HG02610 (cell line): ENCODE measurements at regions not wholly inside any gene's neighbourhood (a gene's known extent, or its start where the extent isn't known, plus 50 kb on each side); places are given as distances from the start of the nearest gene placed in this dataset.
"Not testable (repeated sequence)": the region's sequence is repeated elsewhere in the genome, so short reads cannot be mapped to it uniquely, and the experiment has no call there.

Experiments used
- ATAC-seq: cut with Tn5 transposase; IDR thresholded peaks from one replicate; pipeline ENCODE4 v1.9.1; 2021; ENCODE audit warnings: mild to moderate bottlenecking, moderate library complexity; ENCODE audit not compliant: unreplicated experiment

DNA sequence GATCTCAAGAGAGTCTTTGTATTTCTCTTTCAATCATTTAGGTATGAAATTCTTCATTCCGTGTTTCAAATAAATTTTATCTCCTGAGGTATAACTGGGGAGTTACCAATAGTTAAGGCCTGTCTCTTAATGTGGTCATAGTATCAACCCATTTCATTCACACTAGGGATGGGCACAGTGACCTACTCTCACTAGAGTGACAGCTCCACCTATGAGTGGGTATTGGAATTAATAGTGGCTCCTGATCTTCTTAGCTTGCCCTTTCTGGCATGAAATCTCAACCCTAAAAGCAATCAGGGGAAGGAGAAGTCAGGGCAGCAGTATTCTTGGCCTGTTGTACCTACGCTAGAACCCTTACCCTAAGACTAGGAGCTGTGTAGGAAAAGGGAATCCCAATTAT, 507.7 kb downstream of the FAM181B start:
- ATAC-seq: no peak

DNA sequence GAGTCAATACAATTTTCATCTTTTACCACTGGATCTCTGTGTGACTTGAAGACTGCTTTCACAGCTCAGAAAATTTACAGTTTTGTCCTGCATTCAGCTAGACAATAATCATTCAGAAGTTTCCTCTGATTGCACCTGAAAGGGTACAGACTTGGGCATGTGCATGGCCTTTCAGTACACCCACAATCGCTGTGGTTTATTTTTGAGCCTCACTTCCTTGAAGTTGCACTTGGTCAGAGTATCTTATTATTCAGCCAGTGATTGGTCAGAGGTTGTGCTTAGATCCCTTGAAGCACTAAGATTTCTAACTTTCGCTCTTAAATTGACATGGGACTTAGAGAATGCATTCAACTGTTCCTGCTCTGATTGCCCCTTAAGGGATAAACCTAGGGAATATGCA, 508.2 kb downstream of the FAM181B start:
- no peak for ATAC-seq

DNA sequence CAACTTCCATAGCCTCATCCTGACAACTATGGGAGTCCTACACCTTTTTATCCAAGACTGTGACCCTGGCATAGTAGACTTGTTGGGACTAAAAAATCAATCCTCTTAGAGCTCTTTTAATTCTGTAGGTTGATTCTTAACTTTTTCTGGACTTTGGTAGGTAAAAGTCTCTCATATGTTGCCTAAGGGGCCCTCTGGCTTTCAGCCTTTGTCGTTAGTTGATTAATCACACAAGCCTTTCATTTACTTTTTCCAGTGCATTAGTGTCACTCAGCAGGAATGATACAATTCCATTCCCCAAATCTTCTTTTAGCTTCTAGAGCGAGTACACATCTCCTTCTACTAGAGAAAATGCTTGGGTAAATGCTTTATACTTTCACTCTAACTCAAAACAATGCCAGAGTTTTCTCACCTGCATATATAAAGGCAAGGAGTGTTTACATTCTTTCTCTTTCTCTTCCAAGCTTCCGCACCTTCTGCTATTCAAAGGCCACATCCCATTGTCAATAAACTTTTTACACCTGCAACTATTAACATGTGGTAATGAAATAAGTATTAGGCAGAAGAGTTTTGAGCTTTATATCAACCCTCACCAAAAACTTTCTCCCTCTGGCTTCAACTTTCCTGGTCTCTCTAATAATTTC, 516.6 kb downstream of the FAM181B start:
- ATAC-seq: no peak

DNA sequence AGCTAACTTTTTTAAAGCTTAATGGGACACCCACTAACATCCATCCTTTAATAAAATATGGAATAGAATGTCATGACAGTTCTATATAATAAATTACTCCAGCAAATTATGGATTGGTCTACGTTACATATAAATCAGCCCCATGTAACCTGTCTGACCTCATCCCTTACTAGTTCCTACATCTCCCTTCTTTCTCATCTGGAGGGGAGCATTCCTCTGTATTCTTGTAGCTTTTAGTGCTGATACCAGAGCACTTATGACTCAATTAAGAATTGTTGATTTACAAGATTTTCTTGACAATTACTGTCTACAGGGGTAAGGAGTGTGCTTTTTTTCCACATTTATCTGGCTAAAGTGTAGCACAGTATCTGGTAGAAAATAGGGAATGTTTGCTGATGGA, 523.7 kb downstream of the FAM181B start:
- ATAC-seq: no peak

DNA sequence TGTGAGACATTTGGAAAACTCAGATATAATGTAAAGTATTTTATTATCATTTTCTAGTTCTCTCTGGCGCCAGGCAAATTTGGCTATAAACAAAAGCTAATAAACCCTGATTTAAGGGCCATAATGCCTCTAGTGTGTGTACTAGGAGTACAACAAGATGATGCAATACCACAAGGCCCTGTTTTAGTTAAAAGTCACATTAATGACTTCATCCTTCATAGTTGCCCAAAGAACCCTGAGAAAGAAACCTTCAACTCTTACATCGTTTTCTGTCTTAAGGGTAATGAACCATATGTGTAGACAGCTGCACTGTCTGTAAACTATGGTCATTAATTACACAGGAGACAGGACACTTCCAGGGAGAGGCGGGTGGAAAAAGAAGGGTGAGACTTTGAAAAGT, 538.4 kb downstream of the FAM181B start:
- ATAC-seq: no peak

DNA sequence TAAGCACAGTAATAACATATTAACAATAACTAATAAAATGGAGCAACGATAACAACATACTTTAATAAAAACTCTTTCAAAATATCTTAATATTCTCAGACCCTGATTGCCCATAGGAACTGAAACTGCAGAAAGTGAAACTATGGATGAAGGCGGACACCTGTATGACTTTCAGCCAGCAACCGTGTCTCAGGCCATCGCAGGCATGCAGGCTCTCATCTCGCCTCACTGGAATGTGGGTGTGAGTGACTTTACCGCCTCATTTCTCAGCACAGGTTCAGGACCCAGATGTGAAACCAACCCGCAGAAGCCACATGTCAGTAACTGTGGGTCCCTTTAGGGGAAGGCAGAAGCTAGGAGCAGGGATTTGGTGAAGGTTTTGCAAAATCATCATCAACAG, 539.1 kb downstream of the FAM181B start:
- ATAC-seq: no peak

DNA sequence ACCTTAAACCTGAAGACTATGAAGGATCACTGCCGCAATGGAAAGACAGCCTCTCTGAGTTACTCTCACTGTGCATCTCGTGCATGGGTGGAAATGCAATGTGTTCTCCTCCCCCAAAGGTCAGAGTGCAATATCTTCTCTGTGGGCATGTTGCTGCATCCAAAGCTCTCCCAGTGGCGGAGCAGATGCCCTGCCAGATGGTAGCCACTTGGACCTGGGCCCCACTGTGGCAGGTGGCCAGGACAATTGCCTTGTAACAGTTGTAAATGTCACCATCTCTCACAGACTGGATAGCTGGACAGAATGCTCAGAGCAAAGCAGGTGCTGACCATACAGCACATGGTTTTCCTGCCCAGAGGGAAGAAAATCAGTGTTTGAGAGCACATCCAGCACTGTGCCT, 542.0 kb downstream of the FAM181B start:
- no peak for ATAC-seq

DNA sequence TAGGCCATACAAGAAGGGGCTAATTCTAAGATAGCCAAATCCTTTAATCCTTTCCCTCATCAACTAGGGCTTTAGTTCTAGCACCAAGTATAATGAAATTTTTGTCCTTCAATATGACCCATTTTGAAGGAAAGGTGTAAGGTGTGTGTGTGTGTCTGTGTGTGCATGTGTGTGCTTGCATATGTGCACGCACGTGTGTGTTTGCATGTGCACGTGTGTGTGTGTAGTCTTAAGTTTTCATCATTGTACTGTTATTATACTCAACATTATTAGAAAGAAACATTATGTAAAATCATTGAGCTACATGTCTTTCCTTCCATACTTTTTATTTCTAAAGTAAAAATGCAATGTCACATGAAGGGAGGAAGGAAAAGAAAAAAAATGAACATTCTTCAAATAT, 547.7 kb downstream of the FAM181B start:
- no peak for ATAC-seq

DNA sequence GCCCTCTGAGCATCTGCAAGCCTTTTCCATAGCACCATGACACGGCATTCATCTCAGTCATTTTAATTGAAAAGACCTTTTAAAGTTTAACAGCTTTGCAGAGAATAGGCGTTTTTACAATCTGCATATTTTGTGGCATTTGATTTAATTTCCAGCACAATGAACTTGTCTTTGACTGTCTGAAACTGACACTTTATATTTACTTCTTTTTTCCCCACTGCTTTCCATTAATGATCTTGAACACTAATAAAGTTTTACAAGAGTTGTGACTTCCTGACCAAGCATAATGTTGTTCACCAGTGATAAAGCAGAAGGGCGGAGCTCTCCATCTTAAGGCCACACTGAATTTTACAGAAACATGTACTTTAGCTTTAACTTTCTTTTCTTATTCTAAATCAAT, 548.7 kb downstream of the FAM181B start:
- ATAC-seq: no peak

DNA sequence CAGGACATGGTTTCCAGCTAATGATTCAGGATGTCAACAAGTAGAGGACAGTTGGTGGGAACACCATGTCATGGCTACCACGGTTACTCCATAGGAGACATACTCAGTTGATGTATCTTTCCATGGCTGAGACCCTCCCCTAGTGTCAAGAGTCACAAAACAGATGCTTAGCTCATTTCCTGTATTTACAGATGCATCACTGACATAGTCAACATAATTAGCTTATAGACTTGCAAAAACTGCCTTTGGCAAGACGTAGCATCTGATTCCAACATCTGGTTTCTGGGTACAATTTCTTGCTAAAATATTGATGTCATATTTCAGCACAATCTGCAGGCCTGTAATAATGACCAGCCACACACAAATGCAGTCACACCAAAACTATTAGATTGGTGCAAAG, 550.3 kb downstream of the FAM181B start:
- no peak for ATAC-seq

DNA sequence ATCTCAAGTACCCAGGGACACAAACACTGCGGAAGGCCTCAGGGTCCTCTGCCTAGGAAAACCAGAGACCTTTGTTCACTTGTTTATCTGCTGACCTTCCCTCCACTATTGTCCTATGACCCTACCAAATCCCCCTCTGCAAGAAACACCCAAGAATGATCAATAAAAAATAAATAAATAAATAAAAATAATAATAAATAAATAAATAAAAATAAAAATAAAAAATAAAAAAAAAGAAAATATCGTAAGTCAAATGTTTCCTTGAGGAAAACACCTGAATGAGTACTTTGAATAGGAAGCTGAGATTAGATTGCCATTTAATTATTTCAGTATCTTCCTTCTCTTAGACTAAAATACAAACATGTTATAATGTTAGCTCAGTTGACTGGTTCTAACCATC, 551.0 kb downstream of the FAM181B start:
- ATAC-seq: not testable (repeated sequence)

DNA sequence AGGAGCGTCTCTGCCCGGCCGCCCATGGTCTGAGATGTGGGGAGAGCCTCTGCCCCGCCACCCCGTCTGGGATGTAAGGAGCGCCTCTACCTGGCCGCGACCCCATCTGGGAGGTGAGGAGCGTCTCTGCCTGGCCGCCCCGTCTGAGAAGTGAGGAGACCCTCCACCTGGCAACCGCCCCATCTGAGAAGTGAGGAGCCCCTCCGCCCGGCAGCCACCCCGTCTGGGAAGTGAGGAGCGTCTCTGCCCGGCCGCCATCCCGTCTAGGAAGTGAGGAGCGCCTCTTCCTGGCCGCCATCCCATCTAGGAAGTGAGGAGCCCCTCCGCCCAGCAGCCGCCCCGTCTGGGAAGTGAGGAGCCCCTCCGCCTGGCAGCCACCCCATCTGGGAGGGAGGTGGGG, 551.9 kb downstream of the FAM181B start:
- not testable (repeated sequence) for ATAC-seq

DNA sequence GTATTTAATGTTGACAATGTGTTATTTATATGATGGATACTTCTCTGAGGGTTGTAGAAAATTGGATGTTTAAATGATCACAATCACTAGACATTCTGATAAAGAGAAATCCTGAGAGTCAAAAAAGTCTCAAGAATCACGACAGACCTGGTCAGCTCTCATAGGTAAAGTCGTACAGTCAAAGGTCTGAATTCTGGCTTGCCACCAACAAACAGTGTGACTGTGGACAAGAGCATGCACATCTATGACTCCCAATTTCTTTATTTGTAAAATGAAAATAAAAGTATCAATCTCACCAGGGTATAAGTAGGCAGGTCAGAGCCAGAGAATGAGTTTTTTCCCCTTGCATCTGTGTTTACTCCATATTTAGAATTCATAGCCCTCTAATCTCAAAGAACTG, 556.7 kb downstream of the FAM181B start:
- no peak for ATAC-seq

DNA sequence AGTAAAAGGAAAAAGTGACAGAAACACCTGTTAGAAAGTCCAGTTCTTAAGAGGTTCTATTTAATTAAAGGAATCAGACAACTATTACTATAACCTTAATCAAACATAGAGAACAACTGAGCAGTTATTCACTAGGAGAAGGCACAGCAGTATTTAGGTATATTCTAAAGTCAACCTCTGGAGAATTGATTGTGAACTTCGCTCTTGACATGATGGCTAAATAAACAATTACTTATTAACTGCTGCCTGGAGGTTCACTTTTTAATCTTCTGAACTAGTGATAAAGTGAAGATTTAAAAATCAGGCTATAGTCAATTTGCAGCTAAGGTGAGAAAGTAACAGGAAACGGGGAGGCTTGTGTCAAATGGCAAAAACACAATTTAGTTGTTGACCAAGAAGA, 557.3 kb downstream of the FAM181B start:
- ATAC-seq: no peak

DNA sequence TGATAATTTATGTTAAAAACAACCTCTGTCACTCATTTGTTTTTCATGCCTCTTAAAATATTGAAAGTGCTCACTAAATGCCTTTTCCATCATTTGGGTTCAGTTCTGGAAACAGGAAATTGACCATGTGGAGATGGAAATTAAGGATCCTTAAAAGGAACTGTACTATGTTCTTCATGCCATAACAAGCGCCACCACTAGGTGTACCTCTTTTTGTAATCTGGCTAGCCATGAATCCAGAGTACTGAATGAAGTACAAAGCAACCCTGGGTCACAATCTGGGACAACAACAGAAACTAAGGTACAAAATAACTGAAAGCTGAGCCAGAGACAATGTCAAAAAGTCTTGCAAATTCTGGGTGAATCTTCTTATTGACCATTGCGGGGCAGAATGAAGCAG, 559.1 kb downstream of the FAM181B start:
- no peak for ATAC-seq

DNA sequence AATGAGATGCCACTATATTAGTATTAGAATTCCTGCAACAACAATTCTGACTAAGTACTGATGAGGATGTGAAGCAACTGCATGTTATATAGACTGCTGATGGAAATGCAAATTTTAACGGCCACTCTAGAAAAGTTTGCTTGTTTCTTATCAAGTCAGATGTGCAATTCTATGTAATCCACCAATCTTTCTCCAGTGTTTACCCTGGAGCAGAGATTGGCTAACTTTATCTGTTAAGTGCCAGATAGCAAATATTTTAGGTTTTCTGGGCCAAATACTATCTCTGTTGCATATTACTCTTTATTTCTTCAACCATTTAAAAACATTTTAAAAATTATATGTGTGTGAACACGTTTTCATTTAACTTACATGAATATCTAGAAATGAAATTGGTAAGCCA, 586.9 kb downstream of the FAM181B start:
- no peak for ATAC-seq

DNA sequence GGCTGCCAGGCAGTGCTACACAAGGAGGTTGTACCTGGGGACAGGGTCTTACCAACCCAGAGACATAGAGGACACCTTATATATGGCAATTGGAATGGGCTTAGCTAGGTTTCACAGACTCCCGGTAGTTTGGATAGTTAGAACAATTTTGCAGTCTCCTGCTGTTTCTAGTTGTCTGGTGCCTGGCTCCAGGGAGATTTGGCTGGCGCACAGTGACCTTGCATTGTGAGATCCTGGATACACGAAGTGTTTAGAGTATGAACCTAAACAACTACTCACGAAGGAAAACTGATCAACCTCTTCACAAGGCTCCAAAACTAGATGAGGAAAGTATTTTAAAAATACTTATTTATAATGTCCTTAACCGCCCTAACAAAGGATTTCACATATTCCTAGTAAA, 614.7 kb downstream of the FAM181B start:
- ATAC-seq: no peak

DNA sequence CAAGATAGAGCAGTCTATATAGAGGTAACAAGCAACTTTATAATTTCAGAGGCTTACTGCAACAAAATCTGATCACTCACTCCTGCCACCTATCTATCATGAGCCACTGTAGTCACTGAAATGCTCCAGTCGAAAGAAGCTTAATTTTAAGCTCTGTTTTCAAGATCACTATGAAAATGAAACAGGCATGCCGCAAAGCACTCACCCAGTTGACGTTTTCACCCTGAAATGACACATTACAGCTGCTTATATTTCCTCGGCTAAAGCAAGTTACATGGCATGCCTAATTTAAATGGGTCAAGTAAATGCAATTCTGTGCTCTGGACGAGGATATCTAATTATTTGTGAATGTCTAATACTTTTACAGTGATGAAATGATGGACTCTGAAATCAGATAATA, 616.3 kb downstream of the FAM181B start:
- no peak for ATAC-seq

DNA sequence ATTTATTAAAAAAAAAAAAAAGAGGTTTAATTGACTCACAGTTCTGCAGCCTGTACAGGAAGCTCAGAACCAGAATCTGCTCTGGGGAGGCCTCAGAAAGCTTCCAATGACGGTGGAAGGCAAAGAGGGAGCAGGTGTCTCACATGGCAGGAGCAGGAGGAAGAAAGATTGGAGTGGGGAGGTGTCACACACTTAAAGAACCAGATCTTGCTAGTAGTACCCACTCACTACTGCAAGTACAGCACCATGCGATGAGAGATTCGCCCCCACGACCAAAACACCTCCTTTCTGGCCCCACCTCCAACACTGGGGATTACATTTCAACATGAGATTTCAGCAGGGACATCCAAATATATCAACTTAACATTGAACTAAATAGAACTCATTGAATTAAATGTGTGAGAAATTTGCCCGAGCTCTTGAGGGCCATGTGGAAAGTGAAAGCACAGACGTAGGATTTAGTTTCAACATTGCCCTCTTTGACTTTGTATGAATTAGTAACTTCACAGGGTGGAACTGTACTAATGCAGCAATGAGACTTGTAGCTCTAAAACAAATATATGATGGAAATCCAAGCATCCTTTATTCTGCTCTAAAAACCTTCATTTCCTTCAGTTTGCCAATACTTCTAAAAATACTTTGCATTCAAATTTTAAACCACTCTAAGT, 628.2 kb downstream of the FAM181B start:
- no peak for ATAC-seq

DNA sequence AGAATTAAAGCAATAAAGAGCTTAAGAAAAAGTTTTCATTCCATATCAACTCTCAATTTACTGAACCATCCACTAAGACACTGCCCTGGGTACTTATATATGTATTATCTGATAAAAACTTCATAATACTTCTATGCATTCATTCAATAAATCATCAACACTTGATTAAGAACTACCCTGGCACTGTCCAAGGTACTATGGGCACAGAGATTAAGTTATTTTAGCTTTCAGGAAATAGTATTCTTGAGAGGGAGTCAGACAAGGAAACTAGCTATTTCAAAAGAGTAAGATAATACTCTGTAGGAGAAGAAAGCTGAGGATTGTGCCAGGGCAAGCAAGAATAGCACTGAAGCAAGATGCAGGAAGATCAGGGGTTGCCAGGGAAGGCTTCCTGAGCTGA, 640.8 kb downstream of the FAM181B start:
- ATAC-seq: no peak

DNA sequence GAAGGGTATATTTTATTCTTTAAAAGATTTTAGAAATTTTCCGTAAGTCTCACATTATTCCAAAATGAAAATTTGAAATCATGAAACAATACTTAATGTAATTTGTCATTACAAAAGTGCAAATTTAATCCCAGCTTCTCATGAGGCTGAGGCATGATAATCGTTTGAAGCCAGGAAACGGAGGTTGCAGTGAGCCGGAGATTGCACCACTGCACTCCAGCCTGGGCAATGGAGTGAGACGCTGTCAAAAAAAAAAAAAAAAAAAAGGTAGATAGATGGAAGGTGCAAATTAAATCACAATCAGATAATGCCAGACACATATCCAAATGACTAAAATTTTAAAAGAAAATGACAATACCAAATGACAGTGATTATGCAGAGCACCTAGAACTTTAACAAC, 644.2 kb downstream of the FAM181B start:
- ATAC-seq: no peak

DNA sequence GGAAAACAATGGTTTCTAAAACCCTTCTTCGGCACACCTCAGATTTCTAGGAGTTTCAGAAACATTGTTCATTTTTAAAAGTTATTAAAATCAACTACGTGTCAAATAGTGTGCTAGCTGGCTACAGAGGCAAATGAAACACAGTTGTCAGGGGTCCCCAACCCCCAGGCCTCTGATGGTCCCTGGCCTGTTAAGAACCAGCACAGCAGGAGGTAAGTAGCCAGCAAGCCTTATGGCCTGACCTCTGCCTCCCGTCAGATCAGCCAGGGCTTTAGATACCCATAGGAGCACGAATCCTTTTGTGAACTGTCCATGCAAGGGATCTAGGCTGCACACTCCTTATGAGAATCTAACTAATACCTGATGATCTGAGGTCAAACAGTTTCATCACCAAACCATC, 648.2 kb downstream of the FAM181B start:
- ATAC-seq: no peak

DNA sequence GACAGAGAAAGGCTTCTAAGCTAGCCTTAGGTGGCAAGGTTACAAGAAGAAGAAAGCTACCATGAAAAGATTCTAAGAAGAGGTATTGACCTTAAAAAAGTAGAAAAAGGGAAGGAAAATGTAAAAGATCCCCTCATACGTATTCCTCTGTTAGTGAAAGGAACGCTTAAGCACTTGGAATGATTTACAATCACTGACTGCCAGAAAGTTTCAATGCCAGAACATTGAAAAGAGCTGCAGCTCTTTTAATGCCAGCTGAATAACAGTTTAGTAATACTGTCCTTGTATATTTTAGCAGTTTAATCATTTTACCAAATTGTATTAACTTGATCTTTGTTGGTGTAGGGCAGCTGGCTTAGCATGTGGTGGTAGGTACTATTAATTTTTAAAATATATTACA, 650.7 kb downstream of the FAM181B start:
- no peak for ATAC-seq
